ENCODE measurements at regions not wholly inside any gene's neighbourhood (a gene's known extent, or its start where the extent isn't known, plus 50 kb on each side); places are given as distances from the start of the nearest gene placed in this dataset.

- Histone ChIP-seq H3K27ac (ENCODE audit: low read depth in 2 of 2, low read length in 2 of 2) (no peak overlapping the region), H3K9me3 (ENCODE audit: control insufficient read depth in 2 of 2, low read length in 2 of 2) (no peaks in the 10 kb centered on the region), H3K4me3 (ENCODE audit: low read length in 2 of 2) (no peak overlapping the region), H3K27me3 (ENCODE audit: control insufficient read depth in 2 of 2, insufficient read depth in 2 of 2, low read length in 2 of 2) (peaks cover 0 to 2% of the 10 kb centered on the region in 2 donors), H3K4me1 (ENCODE audit: control insufficient read depth in 2 of 2, insufficient read depth in 2 of 2, low read length in 2 of 2) (no peaks in the 10 kb centered on the region), H3K36me3 (ENCODE audit: control insufficient read depth in 2 of 2, insufficient read depth in 2 of 2, low read length in 2 of 2) (no peaks in the 10 kb centered on the region), H3K9ac (ENCODE audit: low read depth in 1 of 2, low read length in 2 of 2) (no peak overlapping the region)
Observed at GRCh38 chrX:30955687-30956086, 66.6 kb upstream of the TAB3 start.

GRCh38 chrX:30951003-30951402, 61.9 kb upstream of the TAB3 start:
- no peak overlapping the region for H3K9ac ChIP-seq (ENCODE audit: low read depth in 1 of 2, low read length in 2 of 2)
- H3K4me1 ChIP-seq (ENCODE audit: control insufficient read depth in 2 of 2, insufficient read depth in 2 of 2, low read length in 2 of 2): no peaks in the 10 kb centered on the region
- no peak overlapping the region for H3K4me3 ChIP-seq (ENCODE audit: low read length in 2 of 2)
- no peaks in the 10 kb centered on the region for H3K9me3 ChIP-seq (ENCODE audit: control insufficient read depth in 2 of 2, low read length in 2 of 2)
- no peak overlapping the region for H3K27ac ChIP-seq (ENCODE audit: low read depth in 2 of 2, low read length in 2 of 2)
- no peaks in the 10 kb centered on the region for H3K27me3 ChIP-seq (ENCODE audit: control insufficient read depth in 2 of 2, insufficient read depth in 2 of 2, low read length in 2 of 2)
- no peaks in the 10 kb centered on the region for H3K36me3 ChIP-seq (ENCODE audit: control insufficient read depth in 2 of 2, insufficient read depth in 2 of 2, low read length in 2 of 2)

GRCh38 chrX:30950391-30950790, 61.3 kb upstream of the TAB3 start:
- Histone ChIP-seq H3K4me1 (ENCODE audit: control insufficient read depth in 2 of 2, insufficient read depth in 2 of 2, low read length in 2 of 2) (no peaks in the 10 kb centered on the region), H3K27ac (ENCODE audit: low read depth in 2 of 2, low read length in 2 of 2) (no peak overlapping the region), H3K9me3 (ENCODE audit: control insufficient read depth in 2 of 2, low read length in 2 of 2) (no peaks in the 10 kb centered on the region), H3K36me3 (ENCODE audit: control insufficient read depth in 2 of 2, insufficient read depth in 2 of 2, low read length in 2 of 2) (no peaks in the 10 kb centered on the region), H3K9ac (ENCODE audit: low read depth in 1 of 2, low read length in 2 of 2) (no peak overlapping the region), H3K27me3 (ENCODE audit: control insufficient read depth in 2 of 2, insufficient read depth in 2 of 2, low read length in 2 of 2) (no peaks in the 10 kb centered on the region), H3K4me3 (ENCODE audit: low read length in 2 of 2) (no peak overlapping the region)

GRCh38 chrX:30949554-30949953, 60.5 kb upstream of the TAB3 start:
- H3K27me3 ChIP-seq (ENCODE audit: control insufficient read depth in 2 of 2, insufficient read depth in 2 of 2, low read length in 2 of 2): no peaks in the 10 kb centered on the region
- H3K9me3 ChIP-seq (ENCODE audit: control insufficient read depth in 2 of 2, low read length in 2 of 2): no peaks in the 10 kb centered on the region
- H3K27ac ChIP-seq (ENCODE audit: low read depth in 2 of 2, low read length in 2 of 2): no peak overlapping the region
- no peak overlapping the region for H3K4me3 ChIP-seq (ENCODE audit: low read length in 2 of 2)
- no peaks in the 10 kb centered on the region for H3K36me3 ChIP-seq (ENCODE audit: control insufficient read depth in 2 of 2, insufficient read depth in 2 of 2, low read length in 2 of 2)
- no peaks in the 10 kb centered on the region for H3K4me1 ChIP-seq (ENCODE audit: control insufficient read depth in 2 of 2, insufficient read depth in 2 of 2, low read length in 2 of 2)
- no peak overlapping the region for H3K9ac ChIP-seq (ENCODE audit: low read depth in 1 of 2, low read length in 2 of 2)

- Histone ChIP-seq H3K27me3 (ENCODE audit: control insufficient read depth in 2 of 2, insufficient read depth in 2 of 2, low read length in 2 of 2) (no peaks in the 10 kb centered on the region), H3K9ac (ENCODE audit: low read depth in 1 of 2, low read length in 2 of 2) (no peak overlapping the region), H3K36me3 (ENCODE audit: control insufficient read depth in 2 of 2, insufficient read depth in 2 of 2, low read length in 2 of 2) (no peaks in the 10 kb centered on the region)
Observed at GRCh38 chrX:30948626-30949025, 59.6 kb upstream of the TAB3 start.

GRCh38 chrX:30948051-30948450, 59.0 kb upstream of the TAB3 start:
- no peaks in the 10 kb centered on the region for H3K9me3 ChIP-seq (ENCODE audit: control insufficient read depth in 2 of 2, low read length in 2 of 2)
- H3K27me3 ChIP-seq (ENCODE audit: control insufficient read depth in 2 of 2, insufficient read depth in 2 of 2, low read length in 2 of 2): no peaks in the 10 kb centered on the region
- H3K36me3 ChIP-seq (ENCODE audit: control insufficient read depth in 2 of 2, insufficient read depth in 2 of 2, low read length in 2 of 2): no peaks in the 10 kb centered on the region
- no peaks in the 10 kb centered on the region for H3K4me1 ChIP-seq (ENCODE audit: control insufficient read depth in 2 of 2, insufficient read depth in 2 of 2, low read length in 2 of 2)
- H3K27ac ChIP-seq (ENCODE audit: low read depth in 2 of 2, low read length in 2 of 2): no peak overlapping the region
- no peak overlapping the region for H3K4me3 ChIP-seq (ENCODE audit: low read length in 2 of 2)
- no peak overlapping the region for H3K9ac ChIP-seq (ENCODE audit: low read depth in 1 of 2, low read length in 2 of 2)

More at GRCh38 chrX:30948626-30949025, 59.6 kb upstream of the TAB3 start:
- no peak overlapping the region for H3K4me3 ChIP-seq (ENCODE audit: low read length in 2 of 2)
- no peak overlapping the region for H3K27ac ChIP-seq (ENCODE audit: low read depth in 2 of 2, low read length in 2 of 2)
- no peaks in the 10 kb centered on the region for H3K9me3 ChIP-seq (ENCODE audit: control insufficient read depth in 2 of 2, low read length in 2 of 2)
- H3K4me1 ChIP-seq (ENCODE audit: control insufficient read depth in 2 of 2, insufficient read depth in 2 of 2, low read length in 2 of 2): no peaks in the 10 kb centered on the region

GRCh38 chrX:30943984-30944383, 54.9 kb upstream of the TAB3 start:
- Histone ChIP-seq H3K9me3 (ENCODE audit: control insufficient read depth in 2 of 2, low read length in 2 of 2) (no peaks in the 10 kb centered on the region), H3K36me3 (ENCODE audit: control insufficient read depth in 2 of 2, insufficient read depth in 2 of 2, low read length in 2 of 2) (no peaks in the 10 kb centered on the region), H3K27ac (ENCODE audit: low read depth in 2 of 2, low read length in 2 of 2) (no peak overlapping the region), H3K4me3 (ENCODE audit: low read length in 2 of 2) (no peak overlapping the region), H3K9ac (ENCODE audit: low read depth in 1 of 2, low read length in 2 of 2) (no peak overlapping the region), H3K4me1 (ENCODE audit: control insufficient read depth in 2 of 2, insufficient read depth in 2 of 2, low read length in 2 of 2) (no peaks in the 10 kb centered on the region), H3K27me3 (ENCODE audit: control insufficient read depth in 2 of 2, insufficient read depth in 2 of 2, low read length in 2 of 2) (no peaks in the 10 kb centered on the region)

- Histone ChIP-seq H3K9ac (ENCODE audit: low read depth in 1 of 2, low read length in 2 of 2) (no peak overlapping the region), H3K36me3 (ENCODE audit: control insufficient read depth in 2 of 2, insufficient read depth in 2 of 2, low read length in 2 of 2) (no peaks in the 10 kb centered on the region), H3K4me1 (ENCODE audit: control insufficient read depth in 2 of 2, insufficient read depth in 2 of 2, low read length in 2 of 2) (no peaks in the 10 kb centered on the region), H3K4me3 (ENCODE audit: low read length in 2 of 2) (no peak overlapping the region), H3K27me3 (ENCODE audit: control insufficient read depth in 2 of 2, insufficient read depth in 2 of 2, low read length in 2 of 2) (no peaks in the 10 kb centered on the region), H3K27ac (ENCODE audit: low read depth in 2 of 2, low read length in 2 of 2) (no peak overlapping the region), H3K9me3 (ENCODE audit: control insufficient read depth in 2 of 2, low read length in 2 of 2) (no peaks in the 10 kb centered on the region)
Observed at GRCh38 chrX:30941898-30942297, 52.8 kb upstream of the TAB3 start.

GRCh38 chrX:30939928-30940327, 50.9 kb upstream of the TAB3 start:
- no peak overlapping the region for H3K9ac ChIP-seq (ENCODE audit: low read depth in 1 of 2, low read length in 2 of 2)
- H3K27ac ChIP-seq (ENCODE audit: low read depth in 2 of 2, low read length in 2 of 2): no peak overlapping the region
- H3K4me1 ChIP-seq (ENCODE audit: control insufficient read depth in 2 of 2, insufficient read depth in 2 of 2, low read length in 2 of 2): no peaks in the 10 kb centered on the region
- H3K9me3 ChIP-seq (ENCODE audit: control insufficient read depth in 2 of 2, low read length in 2 of 2): no peaks in the 10 kb centered on the region
- no peak overlapping the region for H3K4me3 ChIP-seq (ENCODE audit: low read length in 2 of 2)
- no peaks in the 10 kb centered on the region for H3K36me3 ChIP-seq (ENCODE audit: control insufficient read depth in 2 of 2, insufficient read depth in 2 of 2, low read length in 2 of 2)
- no peaks in the 10 kb centered on the region for H3K27me3 ChIP-seq (ENCODE audit: control insufficient read depth in 2 of 2, insufficient read depth in 2 of 2, low read length in 2 of 2)
